ENCODE measurements at regions not wholly inside any gene's neighbourhood (a gene's known extent, or its start where the extent isn't known, plus 50 kb on each side); places are given as distances from the start of the nearest gene placed in this dataset.
"Not testable (repeated sequence)": the region's sequence is repeated elsewhere in the genome, so short reads cannot be mapped to it uniquely, and the experiment has no call there.

GRCh38 chr9:72440992-72441847 lies 76.2 kb upstream of the ZFAND5 start:
- ATAC-seq = peak in 1 of 2 experiments; percentile 38; a peak in 3 of 6 replicates
- peak; percentile 61 for FAIRE-seq
- POLR2A ChIA-PET = interaction anchor here (0.5 to 4.2 kb wide), 3 partner anchors 37 to 147 kb away, joined by 3 to 34 read pairs (median 8); partner anchors contain the start of gene ZFAND5

GRCh38 chr9:72440378-72440777 lies 75.4 kb upstream of the ZFAND5 start:
- H3K27ac ChIP-seq = peak overlapping the region; percentile 87 to 91

More at GRCh38 chr9:72440992-72441847, 76.2 kb upstream of the ZFAND5 start:
- peak in 1 of 2 experiments; percentile 40 for DNase-seq (ENCODE audit: low read depth in 1 of 2, low spot score in 1 of 2)
- H3K27ac ChIP-seq = peak overlapping the region; percentile 87 to 91
- peaks cover 59% of the 10 kb centered on the region for H3K4me1 ChIP-seq
- TF ChIP-seq FOSL2 (IDR thresholded peaks at IDR 0.05) (0 out of 2 replicates have a peak, but pooled peaks have one; percentile 11), FOSL2 (CRISPR knock-in tag; IDR thresholded peaks at IDR 0.05) (no peak), RCOR1 (IDR thresholded peaks at IDR 0.05; ENCODE audit: low read depth, low read length) (no peak), MAX (IDR thresholded peaks at IDR 0.05) (peak; percentile 62), CEBPB (IDR thresholded peaks at IDR 0.05) (no peak), E2F6 (IDR thresholded peaks at IDR 0.05; ENCODE audit: borderline replicate concordance, low read depth) (0 out of 2 replicates have a peak, but pooled peaks have one; percentile 16), POLR2AphosphoS2 (conservative IDR thresholded peaks at IDR 0.05; ENCODE audit: low read length) (no peak), HEYL (CRISPR knock-in tag; IDR thresholded peaks at IDR 0.05) (no peak)
- H3K4me2 ChIP-seq = peak overlapping the region; percentile 54
- 55% methylated on average over 7 of the region's 7 CpGs for WGBS (ENCODE audit: missing lambda C conversion rate)
- H3K9me3 ChIP-seq = no peaks in the 10 kb centered on the region
- CTCF ChIA-PET = interaction anchor here (0.8 to 2.2 kb wide), 5 partner anchors 10 to 151 kb away, joined by 3 to 7 read pairs (median 3); no protein-coding TSS in a partner anchor
- no peak overlapping the region for H3K4me3 ChIP-seq

GRCh38 chr9:72433616-72434267 lies 68.7 kb upstream of the ZFAND5 start:
- WGBS (ENCODE audit: missing lambda C conversion rate) = 46% methylated on average over 12 of the region's 12 CpGs
- TF ChIP-seq FOSL2 (IDR thresholded peaks at IDR 0.05) = 0 out of 2 replicates have a peak, but pooled peaks have one; percentile 36
- peak; percentile 65 for TF ChIP-seq FOSL2 (CRISPR knock-in tag; IDR thresholded peaks at IDR 0.05)
- peak in 1 of 2 experiments; percentile 33; a peak in 1 of 4 replicates for TF ChIP-seq CEBPB (IDR thresholded peaks at IDR 0.05)
- peak; percentile 46; the same call in 1 of the 2 replicates for TF ChIP-seq MAX (IDR thresholded peaks at IDR 0.05)
- H3K4me3 ChIP-seq, H3K9me3 ChIP-seq: not testable (repeated sequence)
- DNase-seq (ENCODE audit: low read depth in 1 of 2, low spot score in 1 of 2) = peak; percentile 58 to 73
- POLR2A ChIA-PET = interaction anchor here (1.2 to 2.9 kb wide), 4 partner anchors 68 to 144 kb away, joined by 3 to 53 read pairs (median 4); partner anchors contain the start of gene ZFAND5
- Histone ChIP-seq H3K4me1 (peaks cover 18% of the 10 kb centered on the region), H3K27ac (peak overlapping the region; percentile 60 to 86), H3K4me2 (peak overlapping the region; percentile 46)
- peak; percentile 98 to 99 for ATAC-seq
- CTCF ChIA-PET = interaction anchor here (1.3 to 1.9 kb wide), 6 partner anchors 11 to 159 kb away, joined by 3 to 4 read pairs (median 4); no protein-coding TSS in a partner anchor
- peak; percentile 56 for FAIRE-seq

More at GRCh38 chr9:72440378-72440777, 75.4 kb upstream of the ZFAND5 start:
- 98% methylated on average over 2 of the region's 2 CpGs for WGBS (ENCODE audit: missing lambda C conversion rate)
- no peak for TF ChIP-seq SREBF2 (IDR thresholded peaks at IDR 0.05)
- no peak for TF ChIP-seq PHF8 (IDR thresholded peaks at IDR 0.05; ENCODE audit: borderline replicate concordance, low read depth)
- TF ChIP-seq MYC (IDR thresholded peaks at IDR 0.05; ENCODE audit: borderline replicate concordance, low read length) = no peak
- TF ChIP-seq ELK1 (IDR thresholded peaks at IDR 0.05; ENCODE audit: low read depth, low read length) = no peak
- TF ChIP-seq HOXA7 (CRISPR knock-in tag; IDR thresholded peaks at IDR 0.05) = no peak
- no peak for TF ChIP-seq NPAS2 (CRISPR knock-in tag; IDR thresholded peaks at IDR 0.05; ENCODE audit: borderline replicate concordance)
- TF ChIP-seq KDM5A (IDR thresholded peaks at IDR 0.05) = no peak
- no peak for TF ChIP-seq ZC3H11A (IDR thresholded peaks at IDR 0.05)
- ATAC-seq (no peak), DNase-seq (ENCODE audit: low read depth in 1 of 2, low spot score in 1 of 2) (no peak), FAIRE-seq (no peak)
- H3K4me1 ChIP-seq = peaks cover 55% of the 10 kb centered on the region
- H3K4me2 ChIP-seq = no peak overlapping the region
- H3K9me3 ChIP-seq = no peaks in the 10 kb centered on the region
- CTCF ChIA-PET = interaction anchor here (0.8 to 2.2 kb wide), 5 partner anchors 9 to 152 kb away, joined by 3 to 7 read pairs (median 3); no protein-coding TSS in a partner anchor
- no peak overlapping the region for H3K4me3 ChIP-seq
- POLR2A ChIA-PET = interaction anchor here (0.5 to 4.2 kb wide), 3 partner anchors 38 to 75 kb away, joined by 3 to 34 read pairs (median 3); partner anchors contain the start of gene ZFAND5
